G401.6 (cell line): ENCODE measurements at regions not wholly inside any gene's neighbourhood (a gene's known extent, or its start where the extent isn't known, plus 50 kb on each side); places are given as distances from the start of the nearest gene placed in this dataset.

ENCODE experiments used
- FAIRE-seq: peaks from 2 replicates; lab custom pipeline; 2012; peaks lifted over from hg19 to GRCh38; lab: Jason Lieb, UNC

- no peak for FAIRE-seq
These were observed 105.8 kb downstream of the TBX19 start for GRCh38 chr1:168386492-168386891.

- no peak for FAIRE-seq
These were observed 101.2 kb downstream of the TBX19 start for GRCh38 chr1:168381850-168382249.

- FAIRE-seq, result no peak
These were observed 100.3 kb downstream of the TBX19 start for GRCh38 chr1:168380945-168381344.

DNA sequence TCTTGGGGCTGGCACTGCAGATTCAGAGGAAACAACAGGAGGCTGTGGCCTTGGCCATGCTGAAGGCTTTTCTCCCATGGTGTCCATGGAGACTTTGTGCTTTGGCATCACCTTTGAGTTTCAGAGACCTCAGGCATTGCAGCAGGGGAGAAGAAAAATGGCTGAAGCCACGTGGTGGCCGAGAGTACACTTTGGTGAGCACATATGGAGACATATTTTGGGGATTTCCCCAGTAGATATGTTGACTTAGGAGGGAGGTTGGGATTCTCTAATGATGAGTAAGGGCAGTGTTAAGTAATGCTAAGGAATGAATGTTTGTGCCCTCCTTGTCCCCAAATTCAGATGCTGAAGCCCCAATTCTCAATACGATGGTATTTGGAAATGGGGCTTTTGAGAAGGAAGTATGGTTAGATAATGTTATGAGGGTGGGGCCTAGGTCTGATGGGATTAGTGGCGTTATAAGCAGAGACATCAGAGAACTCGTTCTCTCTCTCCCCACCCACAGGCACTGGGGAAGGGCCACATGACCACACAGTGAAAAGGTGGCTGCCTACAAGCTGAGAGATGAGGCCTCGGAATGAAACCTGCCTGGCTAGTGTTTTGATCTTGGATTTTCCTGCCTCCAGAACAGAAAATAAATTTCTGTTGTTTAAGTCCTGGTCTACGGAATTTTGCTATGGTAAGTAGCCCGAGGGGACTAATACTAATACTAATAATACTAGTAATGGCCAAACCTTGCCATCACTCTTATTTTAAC lies 98.6 kb downstream of the TBX19 start:
- no peak for FAIRE-seq

DNA sequence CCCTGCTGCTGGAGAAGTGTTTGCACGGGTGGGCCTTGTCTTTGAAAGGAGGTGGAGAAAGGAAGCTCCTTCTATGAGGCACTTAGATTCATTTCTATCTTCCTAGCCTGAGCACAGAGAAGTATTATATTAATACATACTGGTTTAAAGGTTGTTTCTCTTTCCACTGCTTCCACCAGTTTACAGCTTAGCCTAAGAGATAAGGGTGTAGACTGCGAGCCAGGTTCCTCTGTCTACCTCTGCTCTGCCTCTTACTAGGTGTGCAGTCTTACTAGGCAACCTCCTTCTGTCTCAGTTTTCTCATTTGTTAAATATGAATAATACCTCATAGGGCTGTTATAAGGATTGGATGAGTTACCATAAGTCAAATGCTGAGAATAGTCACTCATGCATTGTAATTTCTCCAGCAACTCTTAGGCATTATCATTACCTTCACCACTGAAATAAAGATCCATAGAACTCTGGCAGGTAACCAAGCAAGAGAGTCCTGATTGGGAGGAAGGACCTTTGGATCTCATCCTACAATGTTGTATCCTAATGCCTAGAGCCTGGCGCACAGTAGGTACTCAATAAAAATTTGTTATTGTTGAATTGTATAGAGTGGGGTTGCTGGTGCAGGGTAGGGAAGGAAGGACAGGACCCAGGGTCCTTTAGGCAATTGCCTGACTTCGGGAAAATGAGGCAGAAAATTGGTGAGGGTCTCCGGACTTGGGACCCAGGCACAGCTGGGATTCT lies 95.1 kb downstream of the TBX19 start:
- FAIRE-seq, result no peak

- FAIRE-seq, result no peak
These were observed 93.9 kb downstream of the TBX19 start for GRCh38 chr1:168374566-168374965.

- FAIRE-seq, result no peak
These were observed 93.2 kb downstream of the TBX19 start for GRCh38 chr1:168373869-168374268.

- no peak for FAIRE-seq
These were observed 92.2 kb downstream of the TBX19 start for GRCh38 chr1:168372861-168373371.

DNA sequence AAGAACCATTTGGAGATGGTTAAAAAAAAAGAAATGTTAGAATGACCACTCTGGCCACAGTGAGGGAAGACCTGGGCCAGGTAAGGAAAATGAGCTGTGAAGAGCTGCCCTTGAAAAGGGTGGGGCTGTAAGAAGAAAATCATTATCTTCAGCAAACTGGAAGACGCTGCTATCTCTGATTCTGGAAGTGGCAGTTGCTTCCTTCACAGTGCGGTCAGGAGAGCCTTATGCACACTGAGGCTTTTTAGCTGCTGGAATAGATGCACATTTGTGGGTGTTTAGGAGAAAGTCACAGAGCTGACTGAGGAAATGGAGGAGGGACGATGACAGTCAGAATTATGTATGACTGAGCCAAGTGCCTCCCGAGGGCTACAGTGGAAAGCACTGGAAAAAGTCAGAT lies 91.6 kb downstream of the TBX19 start:
- no peak for FAIRE-seq

GRCh38 chr1:168371477-168371876 lies 90.8 kb downstream of the TBX19 start:
- FAIRE-seq, result no peak

DNA sequence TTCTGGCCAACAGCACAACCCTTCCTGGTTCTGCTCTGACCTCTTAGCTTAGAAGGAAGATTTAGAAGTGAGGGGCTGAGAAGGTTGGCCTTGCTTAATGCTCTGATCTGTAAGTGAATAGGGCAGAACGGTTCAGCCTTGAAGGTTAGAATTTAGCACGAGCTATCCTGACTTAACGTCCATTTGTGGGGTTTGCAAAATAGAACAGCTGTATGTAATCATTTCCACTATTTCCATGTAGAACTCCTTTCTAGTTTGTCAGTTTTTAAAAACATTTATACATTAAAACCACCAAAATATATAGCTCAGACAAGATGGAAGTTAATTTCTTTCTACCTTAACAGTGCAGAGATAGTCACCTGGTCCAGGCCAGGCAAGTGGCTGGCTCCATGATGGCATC lies 89.9 kb downstream of the TBX19 start:
- FAIRE-seq, result no peak

DNA sequence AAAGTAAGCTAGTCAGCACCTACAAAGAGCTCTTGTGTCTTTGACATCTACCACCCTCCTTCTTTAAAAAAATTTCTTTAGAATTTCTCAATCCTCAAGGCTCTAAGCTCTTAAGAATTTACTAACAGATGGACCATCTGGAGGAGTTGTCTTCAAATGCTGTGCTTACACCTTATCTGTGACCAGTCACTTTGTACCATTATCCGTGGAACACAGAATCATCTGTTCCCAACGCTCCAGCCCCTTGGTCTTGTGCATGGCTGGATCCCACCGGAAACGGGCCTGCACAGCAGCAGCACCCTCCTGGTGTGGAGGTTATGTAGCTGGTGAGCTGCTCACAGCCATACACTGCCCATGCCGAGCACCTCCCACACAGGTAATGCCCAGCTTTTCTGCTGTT lies 89.0 kb downstream of the TBX19 start:
- no peak for FAIRE-seq

DNA sequence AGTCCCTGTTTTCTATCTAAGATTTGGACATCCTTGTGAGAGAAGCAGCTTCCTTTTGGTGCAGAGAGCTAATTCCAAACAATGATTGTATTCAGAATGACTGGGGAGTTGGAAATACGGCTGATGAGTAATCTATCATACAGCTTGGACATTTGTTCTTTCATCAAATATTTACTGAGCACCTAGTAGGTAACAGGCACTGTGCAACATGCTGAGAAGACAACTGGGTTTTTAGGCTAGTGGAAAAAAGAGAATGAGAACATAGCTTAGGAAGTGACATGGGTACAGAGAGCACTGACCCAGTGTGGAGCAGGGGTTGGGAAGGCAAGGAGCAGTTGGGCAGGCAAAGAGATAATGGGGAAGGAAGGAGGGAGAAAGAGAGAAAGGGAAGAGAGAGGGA lies 87.5 kb downstream of the TBX19 start:
- FAIRE-seq, result no peak

DNA sequence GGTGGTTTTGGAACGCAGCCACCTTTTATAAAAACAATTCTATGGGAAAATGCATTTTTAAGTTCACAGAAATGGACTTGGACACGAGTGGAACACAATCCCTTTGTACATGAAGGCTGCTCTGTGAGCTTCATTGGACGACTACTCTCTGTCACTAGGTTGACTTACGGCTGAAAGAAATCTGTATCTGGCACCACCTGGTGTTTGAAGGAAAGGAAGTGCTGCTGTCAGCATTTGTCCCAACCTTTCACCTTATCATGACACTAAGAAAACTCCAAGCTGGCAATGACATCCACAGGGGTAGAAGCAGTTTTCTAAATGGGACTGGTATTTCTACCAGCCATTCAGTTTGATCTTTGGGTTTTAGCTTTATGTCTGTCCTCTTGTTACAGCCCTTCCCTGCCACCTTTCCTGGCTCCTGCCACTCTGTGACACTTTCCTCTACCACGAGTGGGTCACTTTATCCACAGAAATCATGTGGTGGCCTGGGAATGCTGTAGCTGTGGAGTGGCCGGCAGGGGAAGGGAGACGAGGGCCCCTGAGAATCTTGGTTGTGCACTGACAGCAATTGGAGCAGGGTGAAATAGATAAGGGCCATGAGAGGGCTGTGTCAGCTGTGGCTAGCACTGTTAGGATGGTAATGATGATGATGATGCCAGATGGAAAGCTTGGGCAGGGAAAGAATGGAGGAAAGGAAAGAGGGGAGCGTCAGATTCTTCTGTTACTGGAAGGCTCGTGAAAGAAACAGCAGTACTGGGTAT lies 85.2 kb downstream of the TBX19 start:
- no peak for FAIRE-seq
